A673 (cell line): ENCODE measurements at regions not wholly inside any gene's neighbourhood (a gene's known extent, or its start where the extent isn't known, plus 50 kb on each side); places are given as distances from the start of the nearest gene placed in this dataset.

Experiments
- EZH2 ChIP-seq: fragments of 200-600 bp; sonication (generic); IDR thresholded peaks from 2 replicates; pipeline ENCODE4 v1.6.1; 2017; ENCODE audit warnings: borderline replicate concordance, low read depth, mild to moderate bottlenecking, mixed read lengths, antibody characterized with exemption, low read length; ENCODE audit not compliant: poor library complexity, severe bottlenecking
- TF ChIP-seq, protein P1 (sequence below): fragments of 300-800, 200-600 bp; sonication (generic); conservative IDR thresholded peaks from 2 replicates; pipeline ENCODE4 v1.5.1; 2017; ENCODE audit warnings: low read depth, mild to moderate bottlenecking, antibody characterized with exemption, low read length, moderate library complexity, mixed read lengths

DNA sequence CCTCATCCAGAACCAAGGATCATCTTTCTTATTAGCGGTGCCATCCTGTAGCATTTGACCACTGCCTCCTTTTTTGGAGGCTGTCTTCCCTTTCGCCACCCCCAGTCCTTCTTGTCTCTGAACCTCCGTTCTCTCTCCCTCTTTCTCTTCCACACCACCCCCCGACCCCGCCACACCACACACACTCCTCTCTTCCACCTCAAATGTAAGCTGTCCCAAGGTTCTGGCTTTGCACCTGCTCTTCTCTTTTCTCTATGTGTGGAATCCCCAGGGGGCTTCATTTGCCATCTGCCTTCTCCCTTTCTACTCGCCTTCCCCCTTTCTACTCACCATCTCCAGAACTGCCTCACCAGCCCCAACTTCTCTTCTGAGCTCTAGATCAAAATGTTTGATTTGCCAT is 111.3 kb upstream of the CDYL start:
- TF ChIP-seq, protein P1, sequence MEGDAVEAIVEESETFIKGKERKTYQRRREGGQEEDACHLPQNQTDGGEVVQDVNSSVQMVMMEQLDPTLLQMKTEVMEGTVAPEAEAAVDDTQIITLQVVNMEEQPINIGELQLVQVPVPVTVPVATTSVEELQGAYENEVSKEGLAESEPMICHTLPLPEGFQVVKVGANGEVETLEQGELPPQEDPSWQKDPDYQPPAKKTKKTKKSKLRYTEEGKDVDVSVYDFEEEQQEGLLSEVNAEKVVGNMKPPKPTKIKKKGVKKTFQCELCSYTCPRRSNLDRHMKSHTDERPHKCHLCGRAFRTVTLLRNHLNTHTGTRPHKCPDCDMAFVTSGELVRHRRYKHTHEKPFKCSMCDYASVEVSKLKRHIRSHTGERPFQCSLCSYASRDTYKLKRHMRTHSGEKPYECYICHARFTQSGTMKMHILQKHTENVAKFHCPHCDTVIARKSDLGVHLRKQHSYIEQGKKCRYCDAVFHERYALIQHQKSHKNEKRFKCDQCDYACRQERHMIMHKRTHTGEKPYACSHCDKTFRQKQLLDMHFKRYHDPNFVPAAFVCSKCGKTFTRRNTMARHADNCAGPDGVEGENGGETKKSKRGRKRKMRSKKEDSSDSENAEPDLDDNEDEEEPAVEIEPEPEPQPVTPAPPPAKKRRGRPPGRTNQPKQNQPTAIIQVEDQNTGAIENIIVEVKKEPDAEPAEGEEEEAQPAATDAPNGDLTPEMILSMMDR = no peak
- no peak for TF ChIP-seq EZH2
